ENCODE measurements at regions not wholly inside any gene's neighbourhood (a gene's known extent, or its start where the extent isn't known, plus 50 kb on each side); places are given as distances from the start of the nearest gene placed in this dataset.

DNA sequence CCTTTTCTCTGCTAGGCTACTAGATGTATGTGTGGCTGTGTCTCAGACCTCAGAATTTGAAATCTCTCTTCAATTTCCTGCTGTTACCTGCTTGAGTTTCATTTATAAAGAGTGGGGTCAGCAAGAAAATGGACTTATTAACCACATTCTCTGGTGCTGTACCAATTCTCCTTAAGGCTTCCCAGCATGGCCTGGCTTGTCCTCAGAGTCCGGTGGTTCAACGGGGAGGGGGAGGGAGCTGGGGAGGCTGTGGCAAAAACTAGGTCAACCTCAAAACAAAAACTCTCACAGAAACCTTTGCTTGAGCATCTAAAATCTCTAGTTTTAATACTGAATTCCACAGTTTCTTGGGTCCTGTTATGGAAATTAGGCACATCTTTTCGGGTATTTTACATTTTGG, 389.1 kb upstream of the COBL start:
- no peak overlapping the region for H3K4me3 ChIP-seq (ENCODE audit: insufficient read depth, low read depth, low read length)
- H3K27me3 ChIP-seq (ENCODE audit: insufficient read depth, low read length), result no peaks in the 10 kb centered on the region
- Mint-ChIP-seq H3K36me3 (ENCODE audit: low read depth, unreplicated experiment) (no peaks in the 10 kb centered on the region), H3K4me1 (ENCODE audit: low read depth, unreplicated experiment) (no peaks in the 10 kb centered on the region), H3K27ac (ENCODE audit: unreplicated experiment) (no peak overlapping the region), H3K27me3 (ENCODE audit: low read depth, unreplicated experiment) (no peaks in the 10 kb centered on the region), H3K9me3 (ENCODE audit: unreplicated experiment) (no peaks in the 10 kb centered on the region), H3K4me3 (ENCODE audit: unreplicated experiment) (no peak overlapping the region)
- no peaks in the 10 kb centered on the region for H3K9me3 ChIP-seq (ENCODE audit: insufficient read depth, low read depth, low read length)
- H2AFZ ChIP-seq (ENCODE audit: low read depth, low read length), result no peak overlapping the region
- H3K36me3 ChIP-seq (ENCODE audit: insufficient read depth, low read length), result no peaks in the 10 kb centered on the region
- TF ChIP-seq CTCF (IDR thresholded peaks at IDR 0.05; ENCODE audit: insufficient read depth, low read depth, low read length) (no peak), EZH2 (IDR thresholded peaks at IDR 0.05; ENCODE audit: insufficient read depth, low read length) (no peak)
- H3K79me2 ChIP-seq (ENCODE audit: insufficient read depth, low read length), result no peaks in the 10 kb centered on the region
- H3K4me1 ChIP-seq (ENCODE audit: insufficient read depth, low read length), result no peaks in the 10 kb centered on the region
- no peak overlapping the region for H3K9ac ChIP-seq (ENCODE audit: low read length)
- no peak for FAIRE-seq
- H3K4me2 ChIP-seq (ENCODE audit: low read length), result no peak overlapping the region
- DNase-seq (ENCODE audit: low read depth), result no peak
- no peak overlapping the region for H3K27ac ChIP-seq (ENCODE audit: low read depth, low read length)
- no peaks in the 10 kb centered on the region for H4K20me1 ChIP-seq (ENCODE audit: insufficient read depth, low read length)

- H3K36me3 Mint-ChIP-seq (ENCODE audit: low read depth, unreplicated experiment), result no peaks in the 10 kb centered on the region
- no peaks in the 10 kb centered on the region for H3K9me3 ChIP-seq (ENCODE audit: insufficient read depth, low read depth, low read length)
- H3K36me3 ChIP-seq (ENCODE audit: insufficient read depth, low read length), result no peaks in the 10 kb centered on the region
- no peaks in the 10 kb centered on the region for H3K27me3 Mint-ChIP-seq (ENCODE audit: low read depth, unreplicated experiment)
- no peak overlapping the region for H3K27ac Mint-ChIP-seq (ENCODE audit: unreplicated experiment)
- no peak overlapping the region for H3K4me2 ChIP-seq (ENCODE audit: low read length)
- no peak overlapping the region for H2AFZ ChIP-seq (ENCODE audit: low read depth, low read length)
- H3K27ac ChIP-seq (ENCODE audit: low read depth, low read length), result no peak overlapping the region
- no peak for DNase-seq (ENCODE audit: low read depth)
- H4K20me1 ChIP-seq (ENCODE audit: insufficient read depth, low read length), result no peaks in the 10 kb centered on the region
- H3K9me3 Mint-ChIP-seq (ENCODE audit: unreplicated experiment), result no peaks in the 10 kb centered on the region
- FAIRE-seq, result no peak
- no peak overlapping the region for H3K4me3 Mint-ChIP-seq (ENCODE audit: unreplicated experiment)
- H3K27me3 ChIP-seq (ENCODE audit: insufficient read depth, low read length), result no peaks in the 10 kb centered on the region
- no peak overlapping the region for H3K4me3 ChIP-seq (ENCODE audit: insufficient read depth, low read depth, low read length)
- H3K79me2 ChIP-seq (ENCODE audit: insufficient read depth, low read length), result no peaks in the 10 kb centered on the region
- no peak overlapping the region for H3K9ac ChIP-seq (ENCODE audit: low read length)
- H3K4me1 Mint-ChIP-seq (ENCODE audit: low read depth, unreplicated experiment), result no peaks in the 10 kb centered on the region
- no peak for TF ChIP-seq EZH2 (IDR thresholded peaks at IDR 0.05; ENCODE audit: insufficient read depth, low read length)
- TF ChIP-seq CTCF (IDR thresholded peaks at IDR 0.05; ENCODE audit: insufficient read depth, low read depth, low read length), result no peak
- no peaks in the 10 kb centered on the region for H3K4me1 ChIP-seq (ENCODE audit: insufficient read depth, low read length)
Observed at GRCh38 chr7:51702673-51703072, 386.1 kb upstream of the COBL start.

DNA sequence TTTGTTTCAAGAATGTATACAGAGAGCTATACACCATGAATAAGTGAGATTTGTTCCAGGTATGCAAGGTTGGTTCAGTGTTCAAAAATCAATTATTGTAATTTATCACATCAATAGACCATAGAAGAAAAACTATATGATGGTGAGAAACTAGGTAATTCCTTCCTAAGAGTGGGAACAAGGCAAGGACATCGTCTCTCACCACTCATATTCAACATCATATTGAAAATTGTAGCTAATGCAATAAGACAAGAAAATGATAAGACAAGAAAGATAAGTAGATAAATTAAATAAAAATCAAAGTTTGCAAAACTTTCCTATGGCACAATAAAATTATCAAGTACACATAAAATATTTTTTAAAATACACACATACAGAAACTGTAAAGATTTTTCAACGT, 385.3 kb upstream of the COBL start:
- no peaks in the 10 kb centered on the region for H4K20me1 ChIP-seq (ENCODE audit: insufficient read depth, low read length)
- Mint-ChIP-seq H3K4me3 (ENCODE audit: unreplicated experiment) (no peak overlapping the region), H3K27me3 (ENCODE audit: low read depth, unreplicated experiment) (no peaks in the 10 kb centered on the region), H3K36me3 (ENCODE audit: low read depth, unreplicated experiment) (no peaks in the 10 kb centered on the region), H3K4me1 (ENCODE audit: low read depth, unreplicated experiment) (no peaks in the 10 kb centered on the region), H3K27ac (ENCODE audit: unreplicated experiment) (no peak overlapping the region), H3K9me3 (ENCODE audit: unreplicated experiment) (no peaks in the 10 kb centered on the region)
- DNase-seq (ENCODE audit: low read depth) (no peak), FAIRE-seq (no peak)
- H3K79me2 ChIP-seq (ENCODE audit: insufficient read depth, low read length), result no peaks in the 10 kb centered on the region
- no peak overlapping the region for H3K9ac ChIP-seq (ENCODE audit: low read length)
- no peaks in the 10 kb centered on the region for H3K27me3 ChIP-seq (ENCODE audit: insufficient read depth, low read length)
- H3K36me3 ChIP-seq (ENCODE audit: insufficient read depth, low read length), result no peaks in the 10 kb centered on the region
- no peak overlapping the region for H2AFZ ChIP-seq (ENCODE audit: low read depth, low read length)
- no peaks in the 10 kb centered on the region for H3K9me3 ChIP-seq (ENCODE audit: insufficient read depth, low read depth, low read length)
- no peaks in the 10 kb centered on the region for H3K4me1 ChIP-seq (ENCODE audit: insufficient read depth, low read length)
- no peak overlapping the region for H3K4me2 ChIP-seq (ENCODE audit: low read length)
- no peak for TF ChIP-seq EZH2 (IDR thresholded peaks at IDR 0.05; ENCODE audit: insufficient read depth, low read length)
- no peak overlapping the region for H3K27ac ChIP-seq (ENCODE audit: low read depth, low read length)
- H3K4me3 ChIP-seq (ENCODE audit: insufficient read depth, low read depth, low read length), result no peak overlapping the region

All from astrocyte (in vitro differentiated cells and primary cell).